ENCODE measurements at regions not wholly inside any gene's neighbourhood (a gene's known extent, or its start where the extent isn't known, plus 50 kb on each side); places are given as distances from the start of the nearest gene placed in this dataset.

GRCh38 chrX:38968344-38969216, 167.3 kb downstream of the MID1IP1 start:
- no peaks in the 10 kb centered on the region for H3F3A ChIP-seq (ENCODE audit: insufficient read depth)
- H3K27ac ChIP-seq = no peak overlapping the region
- H2AFZ ChIP-seq = no peak overlapping the region
- no peaks in the 10 kb centered on the region for H3K79me2 ChIP-seq (ENCODE audit: insufficient read depth)
- in situ Hi-C loops (cut with MboI) = no loop called here
- H3K9me2 ChIP-seq (ENCODE audit: insufficient read depth) = no peaks in the 10 kb centered on the region
- 7 to 17% methylated on average over 3 of the region's 3 CpGs for WGBS, 2 experiments (ENCODE audit: low coverage in 1 of 2, low lambda C conversion rate in 2 of 2, missing lambda C conversion rate in 2 of 2)
- no peaks in the 10 kb centered on the region for H3K27me3 ChIP-seq (replicated peaks; ENCODE audit: insufficient read depth)
- no peak for TF ChIP-seq EZH2 (IDR thresholded peaks at IDR 0.05; ENCODE audit: insufficient read depth, poor library complexity, severe bottlenecking)
- TF ChIP-seq EZH2phosphoT487 (IDR thresholded peaks at IDR 0.05; ENCODE audit: insufficient read depth, low read depth) = no peak
- H3K4me2 ChIP-seq (ENCODE audit: unreplicated experiment) = no peak overlapping the region
- DNase-seq = peak; percentile 3
- no peak overlapping the region for H3K9ac ChIP-seq
- no peak overlapping the region for H3K4me3 ChIP-seq
- no peaks in the 10 kb centered on the region for H4K20me1 ChIP-seq (ENCODE audit: insufficient read depth)
- H3K4me1 ChIP-seq (ENCODE audit: insufficient read depth) = no peaks in the 10 kb centered on the region
- no peaks in the 10 kb centered on the region for H3K36me3 ChIP-seq (ENCODE audit: low read depth)
- no peaks in the 10 kb centered on the region for H3K9me3 ChIP-seq (ENCODE audit: low read depth)

- DNase-seq = no peak
- H2AFZ ChIP-seq = no peak overlapping the region
- WGBS, 2 experiments (ENCODE audit: low coverage in 1 of 2, low lambda C conversion rate in 2 of 2, missing lambda C conversion rate in 2 of 2) = 100% methylated on average over 1 of the region's 1 CpG
- no peaks in the 10 kb centered on the region for H3K4me1 ChIP-seq (ENCODE audit: insufficient read depth)
- H3F3A ChIP-seq (ENCODE audit: insufficient read depth) = no peaks in the 10 kb centered on the region
- no peaks in the 10 kb centered on the region for H3K9me2 ChIP-seq (ENCODE audit: insufficient read depth)
- TF ChIP-seq EZH2 (IDR thresholded peaks at IDR 0.05; ENCODE audit: insufficient read depth, poor library complexity, severe bottlenecking) (no peak), EZH2phosphoT487 (IDR thresholded peaks at IDR 0.05; ENCODE audit: insufficient read depth, low read depth) (no peak)
- H3K27me3 ChIP-seq (replicated peaks; ENCODE audit: insufficient read depth) = no peaks in the 10 kb centered on the region
- in situ Hi-C loops (cut with MboI) = no loop called here
- no peak overlapping the region for H3K4me2 ChIP-seq (ENCODE audit: unreplicated experiment)
- no peak overlapping the region for H3K27ac ChIP-seq
- H4K20me1 ChIP-seq (ENCODE audit: insufficient read depth) = no peaks in the 10 kb centered on the region
- no peak overlapping the region for H3K4me3 ChIP-seq
- no peaks in the 10 kb centered on the region for H3K9me3 ChIP-seq (ENCODE audit: low read depth)
- H3K9ac ChIP-seq = no peak overlapping the region
- no peaks in the 10 kb centered on the region for H3K36me3 ChIP-seq (ENCODE audit: low read depth)
- H3K79me2 ChIP-seq (ENCODE audit: insufficient read depth) = no peaks in the 10 kb centered on the region
These were observed 168.8 kb downstream of the MID1IP1 start for GRCh38 chrX:38970074-38970473.

GRCh38 chrX:38970845-38971244, 169.6 kb downstream of the MID1IP1 start:
- Histone ChIP-seq H3K36me3 (ENCODE audit: low read depth) (no peaks in the 10 kb centered on the region), H3K27me3 (replicated peaks; ENCODE audit: insufficient read depth) (no peaks in the 10 kb centered on the region), H3K9me2 (ENCODE audit: insufficient read depth) (no peaks in the 10 kb centered on the region), H4K20me1 (ENCODE audit: insufficient read depth) (no peaks in the 10 kb centered on the region), H3K9ac (no peak overlapping the region), H3K4me1 (ENCODE audit: insufficient read depth) (no peaks in the 10 kb centered on the region), H3F3A (ENCODE audit: insufficient read depth) (no peaks in the 10 kb centered on the region), H3K27ac (no peak overlapping the region), H3K79me2 (ENCODE audit: insufficient read depth) (no peaks in the 10 kb centered on the region), H2AFZ (no peak overlapping the region), H3K9me3 (ENCODE audit: low read depth) (no peaks in the 10 kb centered on the region), H3K4me2 (ENCODE audit: unreplicated experiment) (no peak overlapping the region), H3K4me3 (no peak overlapping the region)
- TF ChIP-seq EZH2 (IDR thresholded peaks at IDR 0.05; ENCODE audit: insufficient read depth, poor library complexity, severe bottlenecking) = no peak
- TF ChIP-seq EZH2phosphoT487 (IDR thresholded peaks at IDR 0.05; ENCODE audit: insufficient read depth, low read depth) = no peak
- DNase-seq = no peak
- in situ Hi-C loops (cut with MboI) = no loop called here
- WGBS, 2 experiments (ENCODE audit: low coverage in 1 of 2, low lambda C conversion rate in 2 of 2, missing lambda C conversion rate in 2 of 2) = 63% methylated on average over 3 of the region's 3 CpGs

- in situ Hi-C loops (cut with MboI) = no loop called here
- peak; percentile 3 for DNase-seq
- Histone ChIP-seq H3K4me3 (no peak overlapping the region), H3K27me3 (replicated peaks; ENCODE audit: insufficient read depth) (no peaks in the 10 kb centered on the region), H3K79me2 (ENCODE audit: insufficient read depth) (no peaks in the 10 kb centered on the region), H3K9me2 (ENCODE audit: insufficient read depth) (no peaks in the 10 kb centered on the region), H3K9ac (no peak overlapping the region), H4K20me1 (ENCODE audit: insufficient read depth) (no peaks in the 10 kb centered on the region), H3K4me2 (ENCODE audit: unreplicated experiment) (no peak overlapping the region), H3K36me3 (ENCODE audit: low read depth) (no peaks in the 10 kb centered on the region), H2AFZ (no peak overlapping the region), H3K27ac (no peak overlapping the region), H3K4me1 (ENCODE audit: insufficient read depth) (no peaks in the 10 kb centered on the region), H3K9me3 (ENCODE audit: low read depth) (no peaks in the 10 kb centered on the region), H3F3A (ENCODE audit: insufficient read depth) (no peaks in the 10 kb centered on the region)
- 60 to 71% methylated on average over 3 of the region's 3 CpGs for WGBS, 2 experiments (ENCODE audit: low coverage in 1 of 2, low lambda C conversion rate in 2 of 2, missing lambda C conversion rate in 2 of 2)
- TF ChIP-seq EZH2 (IDR thresholded peaks at IDR 0.05; ENCODE audit: insufficient read depth, poor library complexity, severe bottlenecking) (no peak), EZH2phosphoT487 (IDR thresholded peaks at IDR 0.05; ENCODE audit: insufficient read depth, low read depth) (no peak)
These were observed 172.1 kb downstream of the MID1IP1 start for GRCh38 chrX:38973322-38973721.
